A673 (cell line): ENCODE measurements at regions not wholly inside any gene's neighbourhood (a gene's known extent, or its start where the extent isn't known, plus 50 kb on each side); places are given as distances from the start of the nearest gene placed in this dataset.

Experiments
- EZH2 ChIP-seq: fragments of 200-600 bp; sonication (generic); IDR thresholded peaks from 2 replicates; pipeline ENCODE4 v1.6.1; 2017; ENCODE audit warnings: borderline replicate concordance, low read depth, mild to moderate bottlenecking, mixed read lengths, antibody characterized with exemption, low read length; ENCODE audit not compliant: poor library complexity, severe bottlenecking
- TF ChIP-seq, protein P1 (sequence below): fragments of 300-800, 200-600 bp; sonication (generic); conservative IDR thresholded peaks from 2 replicates; pipeline ENCODE4 v1.5.1; 2017; ENCODE audit warnings: low read depth, mild to moderate bottlenecking, antibody characterized with exemption, low read length, moderate library complexity, mixed read lengths

DNA sequence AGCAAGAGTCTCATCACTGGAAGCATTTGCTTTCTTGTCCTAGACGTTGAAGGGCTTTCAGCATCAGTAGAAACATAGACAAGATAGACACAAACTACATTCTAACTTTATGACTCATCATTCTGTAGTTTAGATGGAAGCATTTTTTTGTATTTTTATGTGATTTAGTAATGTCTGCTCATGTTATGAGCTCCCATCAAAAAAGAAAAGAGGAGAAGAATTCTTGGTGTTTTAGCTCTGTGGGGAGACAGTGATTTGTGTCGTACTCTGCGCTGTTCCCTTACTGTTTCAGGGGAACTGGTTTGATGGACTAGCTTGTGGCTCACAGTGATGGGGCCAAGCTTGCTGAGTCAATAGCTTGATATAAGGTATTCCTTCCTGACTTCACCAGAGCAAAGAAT, 159.2 kb upstream of the WWC1 start:
- TF ChIP-seq, protein P1, sequence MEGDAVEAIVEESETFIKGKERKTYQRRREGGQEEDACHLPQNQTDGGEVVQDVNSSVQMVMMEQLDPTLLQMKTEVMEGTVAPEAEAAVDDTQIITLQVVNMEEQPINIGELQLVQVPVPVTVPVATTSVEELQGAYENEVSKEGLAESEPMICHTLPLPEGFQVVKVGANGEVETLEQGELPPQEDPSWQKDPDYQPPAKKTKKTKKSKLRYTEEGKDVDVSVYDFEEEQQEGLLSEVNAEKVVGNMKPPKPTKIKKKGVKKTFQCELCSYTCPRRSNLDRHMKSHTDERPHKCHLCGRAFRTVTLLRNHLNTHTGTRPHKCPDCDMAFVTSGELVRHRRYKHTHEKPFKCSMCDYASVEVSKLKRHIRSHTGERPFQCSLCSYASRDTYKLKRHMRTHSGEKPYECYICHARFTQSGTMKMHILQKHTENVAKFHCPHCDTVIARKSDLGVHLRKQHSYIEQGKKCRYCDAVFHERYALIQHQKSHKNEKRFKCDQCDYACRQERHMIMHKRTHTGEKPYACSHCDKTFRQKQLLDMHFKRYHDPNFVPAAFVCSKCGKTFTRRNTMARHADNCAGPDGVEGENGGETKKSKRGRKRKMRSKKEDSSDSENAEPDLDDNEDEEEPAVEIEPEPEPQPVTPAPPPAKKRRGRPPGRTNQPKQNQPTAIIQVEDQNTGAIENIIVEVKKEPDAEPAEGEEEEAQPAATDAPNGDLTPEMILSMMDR, result no peak
- TF ChIP-seq EZH2, result no peak
